Activated naive CD4-positive, alpha-beta T cell (primary cell): ENCODE measurements at regions not wholly inside any gene's neighbourhood (a gene's known extent, or its start where the extent isn't known, plus 50 kb on each side); places are given as distances from the start of the nearest gene placed in this dataset.

Experiments
- DNase-seq, 4 experiments: peaks; one replicate each; lab custom pipeline; 2025; lab: John Stamatoyannopoulos, UW

DNA sequence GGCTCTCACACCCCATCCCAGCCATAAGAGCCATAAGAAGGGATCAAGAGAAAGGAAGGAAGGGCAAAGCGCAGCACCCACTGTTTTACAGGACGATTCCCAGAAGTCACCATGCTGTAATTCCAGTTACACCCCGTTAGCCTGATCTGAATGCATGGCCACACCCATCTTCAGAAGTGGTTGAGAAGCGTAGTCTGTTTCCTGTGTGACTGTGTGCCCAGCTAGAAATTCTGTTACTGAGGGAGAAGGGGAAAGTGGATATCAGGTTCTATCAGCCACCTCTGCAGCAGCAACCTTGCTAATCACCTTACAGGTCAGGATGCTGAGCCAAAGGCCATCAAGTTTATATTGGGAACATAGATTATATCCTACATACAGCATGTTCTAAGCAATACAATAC lies 260.0 kb downstream of the ABHD5 start:
- no peak for DNase-seq

DNA sequence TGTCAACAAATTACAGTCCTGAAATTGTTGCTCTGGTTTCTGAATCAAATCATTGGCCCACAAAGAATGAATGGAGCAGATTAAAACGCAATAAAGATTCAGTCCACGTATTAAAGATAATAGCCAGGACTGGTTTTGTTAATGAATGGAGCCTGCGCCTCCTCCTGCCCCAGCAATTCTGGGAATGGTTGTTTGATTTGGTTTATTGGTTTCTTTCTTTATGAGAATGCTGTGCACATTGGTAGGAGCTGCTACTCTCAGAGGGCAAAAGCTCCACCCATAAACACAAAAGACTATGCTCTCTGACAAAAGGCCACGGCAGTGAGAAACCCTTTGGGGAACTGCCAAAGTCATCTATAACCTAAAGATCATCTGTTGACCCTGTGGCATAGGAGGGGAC lies 261.1 kb downstream of the ABHD5 start:
- DNase-seq: no peak

DNA sequence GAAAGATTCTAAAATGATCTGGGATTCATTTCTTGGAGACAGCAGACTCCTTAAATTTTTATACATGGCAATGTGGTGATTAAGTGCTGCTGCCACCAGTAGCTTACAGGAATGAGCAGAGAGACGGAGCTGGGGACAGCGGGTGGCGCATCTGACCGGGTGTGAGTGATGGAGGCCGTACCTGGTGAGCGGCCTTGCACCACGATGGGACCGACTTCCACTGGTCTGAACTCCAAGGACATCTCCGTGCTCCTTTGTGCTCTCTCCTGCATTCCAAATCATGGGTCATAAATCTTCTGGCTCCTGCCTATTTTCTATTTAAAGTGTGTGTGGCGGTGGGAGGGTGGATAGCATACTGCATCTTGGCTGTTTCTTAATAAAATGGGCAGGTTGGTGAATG lies 262.6 kb downstream of the ABHD5 start:
- no peak for DNase-seq

DNA sequence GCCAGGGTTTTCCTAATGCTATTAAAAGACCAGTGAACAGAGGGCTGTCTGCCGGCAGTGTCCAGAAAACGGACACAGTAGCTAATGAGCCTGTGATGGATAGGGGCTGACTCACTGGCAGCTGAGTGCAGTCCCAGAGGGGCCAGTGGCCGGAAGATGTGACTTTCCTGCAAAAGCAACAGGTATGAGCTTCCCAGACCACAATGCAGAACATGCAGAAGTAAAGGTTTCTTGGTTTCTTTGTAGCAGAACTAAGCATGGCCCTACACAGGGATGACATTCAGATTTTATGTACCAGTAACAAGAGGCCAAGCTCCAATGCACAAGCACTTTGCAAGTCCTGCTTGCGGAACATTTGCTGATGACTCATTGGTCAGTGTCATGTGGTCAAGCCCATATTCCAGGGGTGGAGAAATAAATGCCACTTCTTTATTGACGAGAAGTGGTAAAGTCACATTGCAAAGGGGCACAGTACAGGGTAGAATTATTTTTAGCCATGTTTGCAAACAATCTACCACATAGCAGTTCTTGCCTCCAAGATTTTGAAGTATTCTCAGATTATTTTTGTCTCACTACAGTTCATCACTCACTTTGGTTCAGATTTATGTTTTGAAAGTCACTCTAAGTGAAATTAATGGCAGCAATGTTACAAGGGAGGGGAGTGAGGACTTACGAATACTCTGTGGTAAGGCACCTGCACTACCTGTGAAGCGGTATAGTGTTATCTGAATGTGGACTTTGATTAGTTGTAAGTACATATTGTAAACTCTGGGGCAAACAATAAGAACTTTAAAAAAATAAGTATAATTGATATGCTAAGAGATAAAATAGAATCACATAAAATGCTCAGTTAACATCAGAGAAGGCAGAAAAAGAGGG lies 263.3 kb downstream of the ABHD5 start:
- no peak for DNase-seq

DNA sequence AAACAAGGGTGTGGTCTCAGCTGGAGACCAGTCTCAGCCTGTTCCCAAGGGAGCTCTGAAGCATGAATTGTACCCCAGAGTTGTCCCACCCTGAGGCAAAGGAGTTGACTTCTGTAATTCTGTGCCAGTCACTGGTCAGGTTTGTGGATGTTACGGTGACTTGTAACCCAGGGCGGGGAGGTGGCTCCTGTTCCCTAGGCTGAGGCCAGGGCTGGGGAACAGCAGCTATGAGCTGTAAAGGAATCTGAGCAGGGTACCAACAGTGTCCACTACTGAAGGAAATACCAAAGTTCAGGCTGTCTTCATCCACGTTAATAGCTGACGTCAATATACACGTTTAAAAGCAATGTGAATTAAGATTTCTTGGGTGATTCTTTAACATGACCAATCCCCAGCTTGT lies 266.2 kb downstream of the ABHD5 start:
- DNase-seq: no peak

DNA sequence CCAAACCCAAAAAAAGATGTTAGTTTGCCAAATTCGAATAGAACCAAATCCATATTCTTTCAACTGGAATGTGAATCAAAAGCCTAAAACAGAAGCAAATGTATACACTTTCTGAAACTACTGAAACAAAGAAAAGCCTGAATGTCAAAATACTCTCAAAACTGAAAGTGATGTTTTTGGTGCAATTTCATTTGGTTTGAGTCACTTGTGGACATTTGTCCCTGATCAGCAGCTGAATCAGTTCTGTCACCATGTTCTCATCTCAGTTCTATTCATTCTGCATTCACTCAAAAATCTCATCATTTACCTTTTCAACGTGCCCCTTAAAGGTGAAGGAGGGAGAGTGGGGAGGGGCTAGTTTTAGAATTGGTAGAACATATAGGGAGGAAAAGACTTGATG lies 266.8 kb downstream of the ABHD5 start:
- no peak for DNase-seq

DNA sequence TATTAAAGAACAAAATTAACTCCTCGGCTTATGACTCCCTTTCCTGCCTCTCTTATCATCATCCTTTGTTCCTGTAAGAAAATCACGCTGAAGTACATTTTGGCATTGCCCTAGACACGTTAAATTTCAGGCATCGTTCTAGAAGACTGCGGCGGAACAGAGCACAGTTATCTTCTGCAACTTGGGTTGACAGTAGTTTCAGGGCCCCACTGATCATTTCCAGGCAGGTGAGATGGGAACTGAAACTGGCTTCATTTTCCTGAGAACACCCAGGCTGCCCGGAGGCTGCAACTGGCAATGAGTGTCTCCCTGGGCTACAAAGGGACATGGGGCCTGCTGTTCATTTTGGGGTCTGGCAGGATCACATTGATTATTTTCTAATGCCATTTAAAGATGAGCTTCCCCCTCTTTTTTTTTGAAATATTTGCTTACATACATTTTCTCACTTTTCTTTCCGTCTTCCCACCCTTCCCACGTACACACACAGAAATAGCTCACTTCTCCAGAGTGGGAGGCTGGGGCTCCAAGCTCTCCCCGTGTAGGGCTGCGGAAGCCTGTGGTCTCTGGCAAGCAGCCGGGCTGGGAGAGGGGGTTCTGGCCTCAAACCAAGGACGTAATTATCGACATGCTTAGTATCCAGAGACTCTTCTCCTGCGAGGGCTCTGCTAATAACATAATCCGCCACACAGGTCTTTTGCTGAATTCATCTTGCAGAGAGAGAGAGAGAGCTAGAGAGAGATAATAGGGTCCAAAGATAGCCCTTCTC lies 267.4 kb downstream of the ABHD5 start:
- no peak for DNase-seq

DNA sequence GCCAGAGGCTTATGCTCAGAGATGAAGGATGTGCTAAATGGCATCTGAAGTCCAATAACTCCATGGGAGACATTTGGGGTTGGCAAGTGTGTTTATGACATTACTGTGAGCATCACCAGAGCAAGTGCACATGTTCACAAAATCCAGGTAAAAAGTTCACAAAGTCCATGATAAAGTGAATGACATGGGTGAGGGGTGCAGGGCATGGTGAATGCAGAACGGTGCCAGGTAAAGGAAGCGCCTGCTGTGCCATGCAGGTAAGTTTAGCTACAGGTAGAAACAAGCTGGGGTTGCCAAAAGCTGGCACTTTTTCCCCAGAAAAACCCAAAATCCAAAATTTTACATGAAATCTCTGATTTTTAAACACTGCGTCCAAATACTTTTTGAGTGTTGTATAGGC lies 268.2 kb downstream of the ABHD5 start:
- DNase-seq: no peak

DNA sequence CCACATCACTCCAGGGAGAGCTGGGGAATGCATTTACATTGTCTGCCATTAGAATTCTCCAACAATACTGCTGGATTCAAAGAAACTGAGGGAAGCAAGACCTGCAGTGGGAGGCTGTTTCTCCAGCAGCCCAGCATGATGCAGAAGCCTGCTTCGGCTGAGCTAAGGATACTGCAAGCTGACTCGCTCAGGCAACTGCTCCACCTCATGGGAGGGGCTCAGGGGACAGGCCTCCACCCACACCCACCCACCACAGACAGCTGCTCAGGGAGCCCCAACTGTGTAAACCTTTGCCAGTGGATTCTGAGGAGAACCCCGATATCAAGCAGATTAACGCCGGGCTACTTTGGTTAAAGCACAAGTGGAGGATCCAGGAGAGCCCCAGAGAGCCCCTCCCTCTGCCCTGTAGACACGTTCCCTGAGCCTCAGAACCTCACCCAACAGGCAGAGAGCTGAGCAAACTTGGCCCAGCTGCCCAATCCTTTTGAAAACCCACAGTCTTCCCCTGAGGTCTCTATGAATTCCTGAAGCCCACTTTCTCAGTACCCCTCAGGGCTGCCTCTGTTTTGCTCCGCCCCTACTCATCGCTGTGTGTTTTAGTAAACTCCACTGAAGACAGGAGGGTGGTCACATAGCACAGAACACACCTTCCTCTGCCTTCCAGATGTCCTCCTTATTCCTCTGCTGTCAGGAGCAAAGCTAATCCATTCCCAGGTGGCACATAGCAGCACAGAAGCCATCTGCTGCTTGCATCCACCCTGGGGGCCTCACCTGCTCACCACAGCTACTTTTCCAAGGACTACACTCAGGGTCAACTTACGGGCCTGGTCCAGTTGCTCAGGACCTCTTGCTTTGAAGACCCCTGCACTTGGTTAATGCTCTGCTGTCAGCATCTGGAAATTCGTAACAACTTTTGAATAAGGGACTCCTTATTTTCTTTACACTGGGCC lies 269.0 kb downstream of the ABHD5 start:
- DNase-seq: no peak

DNA sequence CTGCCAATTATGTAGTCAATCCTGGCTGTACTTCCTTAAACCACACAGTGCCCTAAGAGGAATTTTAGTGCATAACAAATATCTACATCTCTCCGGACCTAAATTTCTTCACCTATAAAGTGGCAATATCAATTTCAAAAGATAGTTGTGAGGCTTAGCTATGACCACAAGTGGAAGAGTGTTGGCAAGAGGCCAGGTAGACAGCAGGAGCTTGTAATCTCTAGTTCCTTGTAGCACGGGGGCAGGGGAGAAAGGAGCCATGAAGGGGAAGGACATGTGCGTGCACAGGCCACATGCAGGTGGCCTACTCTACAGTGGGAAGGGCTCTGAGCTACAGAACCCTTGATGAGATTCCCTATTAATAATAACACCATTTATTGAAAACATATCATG lies 269.7 kb downstream of the ABHD5 start:
- no peak for DNase-seq

DNA sequence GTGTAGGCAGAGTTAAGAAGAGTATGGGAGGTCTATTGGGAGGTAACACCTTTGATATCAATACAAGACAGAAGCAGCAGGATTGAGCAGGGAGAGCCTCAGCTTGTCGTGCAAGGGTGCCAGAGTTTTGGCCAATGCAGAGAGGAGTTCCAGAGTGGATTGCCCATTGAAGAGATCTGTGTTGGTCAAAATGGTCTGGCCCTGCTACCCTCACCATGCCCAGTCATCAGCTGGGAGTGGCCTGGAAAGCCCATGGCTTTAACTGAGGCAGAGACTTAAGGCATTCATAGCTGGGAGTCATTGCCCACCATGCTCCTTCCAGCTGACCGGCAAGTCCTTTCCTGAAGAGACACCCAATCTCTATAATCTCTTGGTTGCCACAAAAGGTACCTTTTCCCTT lies 271.3 kb downstream of the ABHD5 start:
- no peak for DNase-seq

DNA sequence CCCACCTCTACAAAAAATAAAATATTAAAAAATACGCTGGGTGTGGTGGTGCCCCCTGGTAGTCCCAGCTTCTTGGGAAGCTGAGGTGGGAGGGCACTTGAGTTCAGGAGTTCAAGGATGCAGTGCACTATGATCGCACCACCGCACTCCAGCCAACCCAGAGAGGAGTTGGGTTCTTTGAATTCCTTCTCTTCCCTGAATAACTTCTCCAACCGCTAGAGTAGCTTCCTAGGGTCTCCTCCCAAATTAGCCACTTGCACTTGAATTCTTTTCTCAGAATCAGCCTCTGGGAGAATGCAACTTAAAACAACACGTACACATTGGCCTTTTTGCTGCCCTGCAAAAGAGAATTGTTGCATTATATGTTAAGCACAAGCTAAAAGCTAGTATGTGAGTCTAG lies 272.5 kb downstream of the ABHD5 start:
- DNase-seq: no peak

DNA sequence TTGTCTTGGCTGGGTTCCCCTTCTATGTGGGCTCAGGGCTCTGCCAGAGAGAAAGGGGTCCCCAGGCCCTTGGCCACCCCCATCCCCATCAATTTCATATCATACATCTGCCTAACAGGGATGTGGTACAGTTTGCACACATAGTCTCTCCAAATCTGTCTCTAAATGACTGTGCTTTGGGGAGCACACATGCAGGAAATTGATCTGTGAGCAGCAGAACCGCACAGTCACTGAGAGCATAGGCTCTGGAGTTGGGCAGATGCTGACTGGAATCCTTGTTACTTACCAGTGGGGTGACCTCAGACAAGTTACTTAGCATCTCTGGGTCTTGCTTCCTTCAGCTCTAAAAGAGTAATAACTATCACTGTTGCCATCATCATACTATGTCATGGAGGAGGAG lies 273.9 kb downstream of the ABHD5 start:
- DNase-seq: no peak

DNA sequence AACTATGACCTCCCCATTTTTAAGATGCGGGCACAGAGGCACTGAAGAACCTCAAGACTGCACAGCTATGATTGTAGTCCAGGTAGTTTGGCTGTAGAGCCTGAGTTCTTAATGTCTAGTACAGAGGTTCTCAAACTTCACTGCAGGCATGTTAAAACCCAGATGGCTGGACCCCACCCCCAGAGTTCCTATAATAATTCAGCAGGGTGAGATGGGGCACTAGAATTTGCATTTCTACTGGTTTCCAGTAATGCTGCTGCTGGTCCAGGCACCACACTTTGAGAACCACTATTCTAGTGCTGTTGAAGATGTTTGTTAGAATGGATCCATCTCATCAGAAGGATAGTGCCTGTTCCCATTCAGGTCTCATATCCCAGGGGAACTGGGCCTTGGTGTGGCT lies 274.9 kb downstream of the ABHD5 start:
- no peak for DNase-seq

DNA sequence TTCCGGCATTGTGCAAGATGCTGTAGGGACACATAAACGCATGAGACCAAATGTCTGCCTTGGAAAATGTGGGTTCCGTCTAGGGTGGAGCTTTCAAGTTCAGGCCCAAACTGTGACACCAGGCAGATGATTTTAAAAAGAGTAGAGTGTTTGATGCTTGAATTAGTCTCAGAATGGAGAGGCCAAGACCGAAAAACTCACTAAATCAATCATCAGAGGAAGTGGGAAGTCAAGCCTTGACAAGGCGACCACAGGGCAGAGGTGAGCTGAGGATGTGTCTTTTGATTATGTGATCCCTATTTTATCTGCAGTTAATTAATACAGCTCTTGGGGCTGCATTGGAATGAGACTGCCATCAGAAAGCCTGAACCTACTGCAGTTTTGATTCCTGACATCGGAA lies 275.4 kb downstream of the ABHD5 start:
- no peak for DNase-seq

DNA sequence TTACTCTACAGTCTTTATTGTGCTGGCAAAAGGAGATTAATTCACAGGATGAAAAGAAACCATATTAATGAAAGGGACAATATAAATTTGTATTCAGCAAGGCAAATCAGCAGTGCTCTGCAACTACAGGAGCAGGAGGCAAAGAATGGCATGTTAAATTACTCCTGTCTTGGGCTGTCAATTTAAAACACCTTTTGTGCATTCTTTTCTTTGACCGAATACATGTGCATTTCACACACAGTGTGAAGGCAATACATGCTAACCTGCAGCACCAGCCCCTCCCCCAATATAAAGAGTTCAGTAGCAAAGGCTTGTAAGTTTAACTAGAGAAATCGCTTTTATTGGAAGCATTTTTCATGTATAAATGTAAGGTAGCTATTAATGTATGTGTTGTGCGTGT lies 275.2 kb upstream of the TOPAZ1 start:
- DNase-seq: no peak

DNA sequence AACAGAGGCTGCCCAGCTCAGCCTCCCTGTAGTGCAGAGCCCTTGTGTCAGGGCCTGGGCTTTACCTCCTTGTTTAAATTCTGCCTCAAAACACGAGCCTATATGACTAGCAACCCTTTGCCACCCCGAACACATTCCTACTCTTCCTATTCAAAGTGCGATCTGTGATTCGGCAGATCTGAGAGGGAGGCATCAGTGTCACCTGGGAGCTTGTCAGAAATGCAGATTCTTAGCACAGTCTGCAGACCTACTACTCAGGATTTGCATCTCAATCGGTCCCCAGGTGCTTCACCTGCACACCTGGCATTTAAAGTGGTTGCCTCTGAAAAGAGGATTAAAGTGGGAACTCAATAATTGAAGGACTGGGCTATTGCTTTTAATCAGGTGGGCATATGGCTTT lies 273.2 kb upstream of the TOPAZ1 start:
- DNase-seq: no peak

DNA sequence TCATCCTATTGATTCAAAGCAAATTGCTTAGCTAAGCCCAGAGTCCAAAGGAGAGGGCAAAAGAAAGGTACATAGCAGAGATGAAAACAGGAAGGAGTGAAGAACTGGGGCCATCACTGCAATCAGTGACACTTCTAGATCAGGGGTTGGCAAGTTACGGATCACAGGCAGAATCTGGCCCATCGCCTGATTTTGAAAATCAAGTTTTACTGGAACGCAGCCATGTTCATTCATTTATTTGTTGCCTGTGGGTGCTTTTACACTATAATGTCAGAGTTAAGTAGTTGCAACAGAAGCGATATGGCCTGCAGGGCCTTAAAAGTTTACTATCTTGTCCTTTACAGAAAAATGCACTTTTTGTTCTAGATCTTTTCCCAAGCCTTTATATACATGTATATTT lies 271.7 kb upstream of the TOPAZ1 start:
- no peak for DNase-seq

DNA sequence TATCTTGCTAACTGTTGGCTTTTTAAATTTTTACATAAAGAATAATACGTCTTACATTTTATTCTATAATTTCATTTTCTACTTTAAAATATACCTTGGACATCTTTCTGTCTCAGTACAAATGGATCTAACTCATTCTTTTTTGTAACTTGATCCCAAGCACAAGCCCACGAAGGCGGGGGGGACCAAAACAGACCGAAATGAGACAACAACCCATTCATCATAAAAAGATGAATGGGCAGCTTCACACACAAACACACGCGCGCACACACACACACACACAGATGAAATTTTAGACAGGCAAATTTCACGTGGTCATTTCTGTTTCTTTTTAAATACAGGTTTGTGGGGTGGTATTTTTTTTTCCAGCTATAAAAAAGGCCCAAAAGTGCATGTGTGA lies 271.3 kb upstream of the TOPAZ1 start:
- DNase-seq: no peak

DNA sequence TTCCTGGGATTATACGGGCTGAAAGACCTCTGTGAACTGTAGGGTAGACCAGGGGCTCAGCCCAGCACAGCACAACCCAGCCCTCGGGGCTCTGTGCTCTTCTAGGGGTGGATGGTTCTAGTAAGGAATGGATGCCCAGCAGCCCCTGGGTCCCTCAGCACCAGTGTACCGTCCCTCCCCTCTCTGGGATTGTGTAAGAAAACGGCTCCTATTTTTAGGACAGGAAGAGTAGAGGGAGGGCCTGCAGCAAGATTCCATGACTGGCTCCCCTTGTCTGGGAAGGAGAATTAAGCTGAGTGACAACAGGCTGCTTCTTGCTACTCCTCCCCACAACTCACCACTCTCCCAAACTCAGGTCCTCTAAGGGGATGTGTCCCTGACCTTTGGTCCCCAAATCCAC lies 270.8 kb upstream of the TOPAZ1 start:
- DNase-seq: no peak

DNA sequence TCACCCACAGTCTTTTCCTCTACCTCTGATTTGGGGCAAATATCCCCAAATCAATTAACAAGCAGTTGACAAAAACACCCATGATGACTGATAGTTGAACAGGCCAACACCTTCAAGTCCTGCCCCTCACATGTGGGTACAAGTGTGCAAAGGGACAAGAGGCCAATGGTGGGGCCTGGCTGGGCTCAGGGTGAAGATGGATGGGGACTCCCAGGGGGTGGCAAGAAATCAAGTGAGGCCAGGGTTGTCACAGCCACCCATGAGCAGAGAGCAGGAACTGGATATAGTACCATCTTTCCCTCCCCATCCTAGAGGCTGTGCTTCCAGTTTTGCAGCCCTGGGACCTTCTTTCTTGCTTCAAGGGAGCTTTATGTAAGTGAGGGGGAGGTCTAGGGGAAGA lies 270.2 kb upstream of the TOPAZ1 start:
- no peak for DNase-seq

DNA sequence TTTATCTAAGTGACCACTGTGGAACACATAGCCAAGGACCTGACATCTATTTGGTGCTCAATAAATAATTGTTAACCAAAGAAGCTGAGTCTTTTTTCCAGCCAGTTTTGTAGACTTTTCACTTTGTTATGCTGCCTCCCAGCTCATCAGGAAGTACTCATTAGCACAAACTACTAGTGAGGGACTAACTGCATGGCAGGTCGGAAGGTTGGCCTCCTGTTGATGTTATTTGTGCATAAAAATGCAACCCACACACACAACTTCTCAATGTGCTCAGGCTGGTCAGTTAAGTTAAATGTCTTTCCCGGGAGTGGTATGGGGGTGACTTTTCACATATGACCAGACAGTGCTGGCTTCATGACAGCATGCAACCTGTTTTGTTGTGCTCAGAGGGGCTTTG lies 263.0 kb upstream of the TOPAZ1 start:
- no peak for DNase-seq
